ENCODE measurements at regions not wholly inside any gene's neighbourhood (a gene's known extent, or its start where the extent isn't known, plus 50 kb on each side); places are given as distances from the start of the nearest gene placed in this dataset.

DNA sequence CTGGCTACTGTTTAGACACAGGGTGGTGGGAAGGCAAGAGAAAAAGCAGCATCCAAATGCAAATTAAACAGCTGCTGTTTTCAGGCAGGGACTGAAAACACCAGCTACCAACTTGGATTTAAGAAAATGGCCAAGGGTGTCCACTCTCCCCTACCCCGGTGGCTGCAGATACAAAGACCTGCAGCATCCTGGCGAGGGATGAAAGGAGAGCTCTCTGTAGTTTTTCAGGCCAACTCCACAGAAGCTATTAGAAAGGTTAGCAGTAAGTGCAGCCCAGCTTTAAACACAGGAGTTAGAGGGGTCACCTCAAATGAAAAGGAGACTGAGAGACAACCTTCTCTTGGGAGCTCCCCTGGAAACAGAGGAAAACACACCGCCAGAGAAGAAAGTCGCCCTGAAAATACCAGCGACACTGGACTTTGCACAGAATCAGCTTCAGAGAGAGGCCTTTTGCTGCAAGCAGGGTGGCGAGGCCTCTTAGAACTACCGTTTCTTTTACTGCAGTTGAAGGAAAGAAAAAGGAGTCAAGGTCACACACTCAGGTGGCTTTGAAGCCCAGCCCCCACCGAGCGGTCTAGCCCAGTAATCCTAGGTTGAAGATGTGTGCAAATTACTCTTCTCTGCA is 74.4 kb upstream of the TIAM1 start:
- TF ChIP-seq CTCF (IDR thresholded peaks at IDR 0.05) = no peak
- TF ChIP-seq POLR2A (IDR thresholded peaks at IDR 0.05) = no peak
